Vagina (tissue), 2 donors: ENCODE measurements at regions not wholly inside any gene's neighbourhood (a gene's known extent, or its start where the extent isn't known, plus 50 kb on each side); places are given as distances from the start of the nearest gene placed in this dataset.

Experiments used
- POLR2AphosphoS5 ChIP-seq, 2 donors: sonication (generic); formaldehyde crosslinking; IDR thresholded peaks; one replicate each; pipeline ENCODE4 v1.9.0; 2017; ENCODE audit warnings: antibody characterized with exemption in 2 of 2, mild to moderate bottlenecking in 2 of 2, low read depth in 1 of 2; ENCODE audit not compliant: insufficient read depth in 1 of 2
- TF ChIP-seq, protein P1 (sequence below), 3 experiments: fragments of 450-650 bp in 2 of 3; fragments of 200-600 bp in 1 of 3; sonication (generic) in 1 of 3; IDR thresholded peaks; one replicate each; pipeline ENCODE4 v1.5.1; 2017 to 2019; ENCODE audit warnings: antibody characterized with exemption in 3 of 3, mild to moderate bottlenecking in 2 of 3, moderate library complexity in 2 of 3

- TF ChIP-seq, protein P1, sequence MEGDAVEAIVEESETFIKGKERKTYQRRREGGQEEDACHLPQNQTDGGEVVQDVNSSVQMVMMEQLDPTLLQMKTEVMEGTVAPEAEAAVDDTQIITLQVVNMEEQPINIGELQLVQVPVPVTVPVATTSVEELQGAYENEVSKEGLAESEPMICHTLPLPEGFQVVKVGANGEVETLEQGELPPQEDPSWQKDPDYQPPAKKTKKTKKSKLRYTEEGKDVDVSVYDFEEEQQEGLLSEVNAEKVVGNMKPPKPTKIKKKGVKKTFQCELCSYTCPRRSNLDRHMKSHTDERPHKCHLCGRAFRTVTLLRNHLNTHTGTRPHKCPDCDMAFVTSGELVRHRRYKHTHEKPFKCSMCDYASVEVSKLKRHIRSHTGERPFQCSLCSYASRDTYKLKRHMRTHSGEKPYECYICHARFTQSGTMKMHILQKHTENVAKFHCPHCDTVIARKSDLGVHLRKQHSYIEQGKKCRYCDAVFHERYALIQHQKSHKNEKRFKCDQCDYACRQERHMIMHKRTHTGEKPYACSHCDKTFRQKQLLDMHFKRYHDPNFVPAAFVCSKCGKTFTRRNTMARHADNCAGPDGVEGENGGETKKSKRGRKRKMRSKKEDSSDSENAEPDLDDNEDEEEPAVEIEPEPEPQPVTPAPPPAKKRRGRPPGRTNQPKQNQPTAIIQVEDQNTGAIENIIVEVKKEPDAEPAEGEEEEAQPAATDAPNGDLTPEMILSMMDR (IDR thresholded peaks at IDR 0.05) = no peak
- TF ChIP-seq POLR2AphosphoS5 (IDR thresholded peaks at IDR 0.05; ENCODE audit: insufficient read depth in 1 of 2, low read depth in 1 of 2) = no peak
These were observed 152.3 kb downstream of the ATXN7L3B start for GRCh38 chr12:74689929-74690328.
